GM18858 (cell line): ENCODE measurements at regions not wholly inside any gene's neighbourhood (a gene's known extent, or its start where the extent isn't known, plus 50 kb on each side); places are given as distances from the start of the nearest gene placed in this dataset.
"Not testable (repeated sequence)": the region's sequence is repeated elsewhere in the genome, so short reads cannot be mapped to it uniquely, and the experiment has no call there.

ENCODE experiments used
- ATAC-seq: cut with Tn5 transposase; IDR thresholded peaks from one replicate; pipeline ENCODE4 v1.9.1; 2021; ENCODE audit not compliant: unreplicated experiment

- ATAC-seq = no peak
These were observed 1894.5 kb upstream of the CELF4 start for GRCh38 chr18:39460136-39460535.

GRCh38 chr18:39455285-39455684 lies 1889.7 kb upstream of the CELF4 start:
- no peak for ATAC-seq

DNA sequence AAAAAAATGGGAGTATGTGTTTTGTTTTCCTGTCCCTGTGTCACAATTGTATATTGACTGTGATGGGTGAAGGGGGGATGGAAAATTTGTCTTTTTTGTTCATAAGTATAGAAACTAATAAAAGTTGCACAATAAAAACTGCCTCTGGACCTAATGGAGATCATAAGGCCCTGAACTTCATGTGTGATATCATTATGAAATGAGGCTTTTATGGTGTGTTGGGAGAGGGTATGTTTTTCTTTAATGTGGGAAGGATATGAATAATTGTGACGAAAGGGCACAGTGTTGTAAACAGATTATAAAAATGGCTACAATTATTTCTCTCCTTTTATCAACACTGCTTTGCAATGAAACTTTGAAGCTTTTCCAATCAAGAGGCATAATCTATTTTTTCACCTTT lies 1889.3 kb upstream of the CELF4 start:
- no peak for ATAC-seq

- no peak for ATAC-seq
These were observed 1888.3 kb upstream of the CELF4 start for GRCh38 chr18:39453882-39454281.

DNA sequence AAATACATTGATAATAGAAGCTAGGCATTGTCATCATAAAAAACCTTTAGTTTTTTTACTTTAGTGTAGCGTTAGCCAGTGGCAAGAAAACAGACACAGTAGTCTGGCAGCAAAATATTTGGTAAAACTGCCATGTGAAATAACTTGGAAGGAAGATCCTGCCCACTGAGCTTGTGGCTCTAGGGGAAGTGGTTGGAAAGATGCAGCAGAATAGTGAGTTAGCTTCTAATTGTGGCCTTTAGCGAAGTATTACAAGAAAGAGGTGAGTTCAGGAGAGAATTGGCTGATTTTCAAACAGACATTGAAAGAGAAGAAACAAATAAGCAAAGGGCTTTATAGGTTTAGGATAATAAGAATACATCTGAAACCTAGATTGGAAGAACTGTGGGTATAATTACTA lies 1887.8 kb upstream of the CELF4 start:
- ATAC-seq = no peak

- ATAC-seq = no peak
These were observed 1885.4 kb upstream of the CELF4 start for GRCh38 chr18:39450958-39451357.

GRCh38 chr18:39449566-39449965 lies 1884.0 kb upstream of the CELF4 start:
- ATAC-seq = no peak

DNA sequence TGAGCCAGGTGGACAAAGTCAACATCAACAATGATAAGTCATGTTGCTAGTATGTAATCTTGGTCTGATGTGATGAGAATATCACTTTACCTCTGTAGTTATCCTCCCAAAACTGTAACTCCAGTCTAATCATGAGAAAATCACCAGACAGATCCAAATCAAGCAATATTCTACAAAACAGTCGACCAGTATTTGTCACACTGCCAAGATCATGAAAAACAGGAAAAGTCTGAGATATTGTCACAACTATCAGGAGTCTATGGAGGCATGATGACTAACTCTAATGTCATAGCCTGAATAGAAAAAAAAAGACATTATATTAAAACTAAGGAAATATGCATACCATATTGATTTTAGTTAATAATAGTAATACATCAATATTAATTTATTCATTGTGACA lies 1883.3 kb upstream of the CELF4 start:
- no peak for ATAC-seq

DNA sequence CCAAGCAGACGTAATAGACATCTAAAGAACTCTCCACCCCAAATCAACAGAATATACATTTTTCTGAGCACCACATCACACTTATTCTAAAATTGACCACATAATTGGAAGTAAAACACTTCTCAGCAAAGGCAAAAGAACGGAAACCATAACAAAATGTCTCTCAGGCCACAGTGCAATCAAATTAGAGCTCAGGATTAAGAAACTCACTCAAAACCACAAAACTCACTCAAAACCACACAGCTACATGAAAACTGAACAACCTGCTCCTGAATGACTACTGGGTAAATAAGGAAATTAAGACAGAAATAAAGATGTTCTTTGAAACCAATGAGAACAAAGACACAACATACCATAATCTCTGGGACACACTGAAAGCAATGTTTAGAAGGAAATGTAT lies 1879.4 kb upstream of the CELF4 start:
- not testable (repeated sequence) for ATAC-seq

DNA sequence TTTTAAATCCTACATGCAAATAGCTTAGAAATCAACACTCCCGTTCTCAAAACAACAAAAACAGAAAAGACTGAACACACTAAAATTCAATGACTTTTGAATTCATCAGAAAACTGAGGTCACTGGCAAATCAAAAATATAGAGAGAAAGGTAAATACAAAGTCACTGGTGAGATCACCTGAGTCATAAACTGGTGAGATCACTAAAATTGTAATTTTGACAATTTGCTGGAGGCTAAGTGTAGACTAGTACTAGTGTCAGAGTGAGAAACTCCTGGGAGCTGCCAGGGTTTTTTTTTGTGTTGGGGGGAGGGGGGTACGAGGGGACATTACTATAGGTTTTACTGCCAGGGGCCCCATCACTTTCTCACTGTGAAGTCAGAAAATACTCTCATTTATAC lies 1876.0 kb upstream of the CELF4 start:
- ATAC-seq = no peak

DNA sequence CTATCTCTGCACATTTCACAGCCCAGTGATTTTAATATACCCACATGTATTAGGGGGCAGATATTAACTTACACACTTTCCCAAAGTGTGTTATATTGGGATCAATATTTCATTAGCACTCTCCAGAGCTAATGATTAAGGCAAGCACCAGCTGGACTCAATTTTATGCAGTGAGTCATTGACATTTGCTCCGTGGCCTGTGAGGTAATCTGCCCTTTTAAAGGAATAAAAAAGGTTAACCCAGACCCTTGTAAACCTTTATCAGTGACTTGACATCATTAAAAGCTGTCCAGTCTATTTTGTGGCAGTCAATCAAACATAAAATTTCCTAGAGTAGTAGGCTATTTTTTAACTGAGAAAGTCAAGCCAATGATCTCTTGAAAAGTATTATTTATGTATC lies 1870.4 kb upstream of the CELF4 start:
- no peak for ATAC-seq

GRCh38 chr18:39435209-39435608 lies 1869.6 kb upstream of the CELF4 start:
- ATAC-seq = no peak

DNA sequence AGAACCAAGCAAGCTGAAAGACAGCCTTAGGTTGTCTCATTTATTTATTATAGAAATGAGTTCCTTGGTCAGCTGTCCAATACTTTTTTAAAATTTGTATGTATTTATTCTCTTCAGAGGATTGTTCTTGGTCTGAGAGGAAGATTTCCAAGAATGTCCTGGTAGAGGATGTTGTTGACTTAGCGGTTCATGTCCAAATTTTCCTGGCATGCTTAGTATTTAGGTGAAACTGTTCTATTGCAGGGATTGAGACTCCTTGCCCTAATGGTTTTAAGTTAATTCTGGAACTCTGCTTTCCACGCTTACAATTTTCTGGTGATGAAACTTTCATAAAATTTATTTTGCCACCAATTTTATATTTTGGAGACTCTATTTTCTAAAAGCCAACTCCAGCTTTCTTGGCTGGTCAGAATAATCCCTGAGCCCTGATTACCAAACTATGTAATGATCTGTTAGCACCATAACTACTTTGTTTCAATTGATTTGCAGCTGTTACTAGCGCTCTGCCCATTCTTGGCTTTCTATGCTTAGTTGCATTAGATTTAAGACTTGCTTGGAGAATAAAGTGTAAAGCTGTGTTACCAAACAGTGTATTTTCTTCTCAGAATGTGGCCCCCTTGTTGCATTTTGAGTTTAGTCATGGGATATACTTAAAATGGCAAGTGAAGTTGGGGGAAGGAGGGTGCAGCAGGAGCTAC lies 1868.8 kb upstream of the CELF4 start:
- no peak for ATAC-seq

- ATAC-seq = no peak
These were observed 1859.7 kb upstream of the CELF4 start for GRCh38 chr18:39425172-39425850.

DNA sequence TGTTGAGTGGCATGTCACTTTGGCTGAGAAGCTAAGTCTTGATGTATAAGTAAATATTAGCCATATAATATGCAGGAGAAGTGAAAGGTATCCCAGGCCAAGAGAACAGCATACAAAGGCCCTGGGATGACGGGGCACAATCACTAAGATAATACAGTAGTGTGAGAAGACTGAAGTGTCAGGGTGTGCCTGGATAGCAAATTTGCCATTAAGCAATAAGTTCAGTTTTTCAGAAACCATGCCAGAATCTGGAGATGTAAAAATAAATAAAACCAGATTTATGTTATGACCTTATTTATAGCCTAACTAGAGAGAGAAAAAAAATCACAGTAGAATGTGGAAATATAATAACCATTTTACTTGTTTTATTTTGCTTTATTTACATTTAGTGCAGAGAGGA lies 1858.7 kb upstream of the CELF4 start:
- ATAC-seq = no peak

DNA sequence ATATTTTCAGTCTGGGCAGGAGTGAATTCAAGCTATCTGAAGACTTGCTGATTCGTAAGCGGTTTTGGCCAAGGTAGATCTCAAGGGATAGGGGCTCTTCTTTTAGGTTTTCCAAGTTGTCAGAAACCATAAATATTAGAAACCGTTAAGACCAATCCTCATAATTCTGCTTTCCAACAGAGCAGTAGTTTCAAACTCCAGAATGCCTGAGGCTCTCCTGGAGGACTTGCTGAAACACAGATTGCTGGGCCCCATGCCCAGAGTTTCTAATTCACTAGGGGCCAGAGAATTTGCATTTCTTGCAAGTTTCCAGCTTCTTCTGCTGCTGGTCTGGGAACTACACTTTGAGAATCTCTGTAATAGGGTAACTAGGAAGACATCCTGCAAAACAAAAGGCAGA lies 1855.7 kb upstream of the CELF4 start:
- ATAC-seq = no peak

- no peak for ATAC-seq
These were observed 1853.7 kb upstream of the CELF4 start for GRCh38 chr18:39419315-39419714.

DNA sequence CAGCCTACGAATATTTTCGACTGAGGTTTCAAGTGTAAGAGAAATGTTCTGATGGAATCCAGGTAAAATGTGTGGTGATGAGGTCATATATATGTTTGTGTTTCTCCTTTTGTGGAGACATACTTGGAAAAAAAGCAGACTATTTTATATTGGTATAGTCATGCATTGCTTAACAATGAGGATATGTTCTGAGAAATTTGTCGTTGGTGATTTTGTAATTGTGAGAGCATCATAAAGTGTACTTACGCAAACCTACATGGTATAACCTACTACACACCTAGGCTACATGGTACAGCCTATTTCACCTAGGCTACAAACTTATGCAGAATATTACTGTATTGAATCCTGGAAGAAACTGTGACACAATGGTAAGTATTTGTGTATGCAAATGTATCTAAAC lies 1849.9 kb upstream of the CELF4 start:
- no peak for ATAC-seq

DNA sequence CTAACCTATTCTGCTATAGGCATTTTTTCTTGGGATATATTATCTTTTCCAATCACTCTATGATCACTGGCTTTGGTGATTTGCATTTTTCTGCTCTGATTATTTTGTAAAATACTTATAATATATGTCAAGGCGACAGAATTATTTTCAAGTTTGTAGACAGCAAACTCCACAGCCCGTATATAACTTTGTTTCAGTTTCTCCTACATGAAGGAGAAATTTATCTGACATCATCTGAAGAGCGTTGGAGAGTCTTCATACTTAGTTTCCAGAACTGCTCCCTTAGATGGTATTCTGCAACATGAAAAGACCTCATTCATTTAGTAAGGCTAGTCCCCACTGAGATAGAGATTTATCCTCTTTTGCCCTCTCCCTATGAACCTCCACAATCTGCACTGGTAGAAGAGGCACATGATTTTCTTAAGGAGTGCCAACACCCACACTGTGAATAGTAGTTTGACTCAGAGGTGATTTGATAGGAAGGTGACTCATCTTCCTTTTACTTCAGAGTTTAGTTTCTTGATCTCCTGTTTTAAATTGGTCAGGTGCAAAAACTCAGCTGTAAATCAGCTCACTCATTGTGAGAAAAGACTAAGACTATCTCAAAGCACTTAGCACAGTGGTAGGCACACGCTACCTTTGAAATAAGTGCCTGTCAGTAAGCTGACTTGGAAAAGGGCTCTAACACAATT lies 1848.6 kb upstream of the CELF4 start:
- no peak for ATAC-seq

- no peak for ATAC-seq
These were observed 1841.3 kb upstream of the CELF4 start for GRCh38 chr18:39406941-39407340.

DNA sequence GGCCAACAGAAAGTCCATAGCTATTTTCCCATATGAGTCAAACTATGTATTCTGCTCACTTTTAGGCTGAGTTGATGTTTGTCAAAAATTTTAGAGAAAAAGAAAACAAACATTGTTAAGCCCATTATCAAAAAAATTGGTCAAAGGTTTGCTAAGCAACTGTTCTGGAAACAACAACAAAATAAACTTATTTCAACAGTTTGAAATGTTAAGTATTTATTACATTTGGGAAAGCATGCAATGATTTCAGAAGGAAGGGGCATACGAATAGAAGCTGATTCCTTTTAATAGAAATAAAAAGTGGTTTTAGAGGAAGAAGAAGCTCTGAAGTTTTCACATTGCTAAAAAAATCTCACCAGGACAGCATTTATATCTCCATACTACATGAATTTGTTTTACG lies 1837.5 kb upstream of the CELF4 start:
- no peak for ATAC-seq

DNA sequence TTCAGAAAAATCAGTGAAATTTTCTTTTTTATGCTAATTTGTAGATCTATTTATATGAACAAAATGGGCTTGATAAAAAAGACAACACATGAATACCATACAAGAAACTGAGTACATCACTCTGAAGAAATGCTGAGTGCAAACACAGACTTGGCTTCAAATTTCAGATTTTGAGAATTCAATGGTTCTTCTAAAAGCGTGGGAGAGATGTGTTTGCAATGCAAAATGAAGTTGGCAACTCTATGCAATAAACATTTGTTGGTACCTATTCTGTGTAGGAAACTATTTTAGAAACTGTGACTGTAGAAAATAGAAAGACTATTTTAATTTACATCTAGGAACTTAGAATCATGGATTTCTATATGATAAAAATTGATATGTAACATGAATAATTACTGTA lies 1834.1 kb upstream of the CELF4 start:
- ATAC-seq = no peak
